Endothelial cell of umbilical vein (primary cell): ENCODE measurements at regions not wholly inside any gene's neighbourhood (a gene's known extent, or its start where the extent isn't known, plus 50 kb on each side); places are given as distances from the start of the nearest gene placed in this dataset.

Experiments used
- BruUV-seq: library from RNA; stranded (reverse); fragments of 400-500 nt; replicated peaks from 2 replicates; lab custom pipeline; 2021; lab: Mats Ljungman, UMichigan
- CTCF ChIA-PET: fragments of 300-600, 350-600 bp; sonication (Branson Sonifier 250); formaldehyde crosslinking; loops from one replicate; lab custom pipeline; 2021; ENCODE audit warnings: antibody characterized with exemption, inconsistent platforms; lab: Charles Lee
- POLR2A ChIA-PET: fragments of 300-600, 350-600 bp; sonication (Branson Sonifier 250); formaldehyde crosslinking; loops from one replicate; lab custom pipeline; 2021; ENCODE audit warnings: antibody characterized with exemption, inconsistent platforms; lab: Charles Lee
- DNase-seq: peaks from one replicate; pipeline ENCODE4 v3.0.0-alpha.2; 2011; ENCODE audit warnings: low read depth, low spot score
- FAIRE-seq: peaks from 2 replicates; lab custom pipeline; 2011; peaks lifted over from hg19 to GRCh38; lab: Jason Lieb, UNC
- H2AFZ ChIP-seq: 2 replicates; pipeline ENCODE4 v1.6.0; 2012; ENCODE audit warnings: low read depth, low read length, control low read depth, inconsistent platforms
- H3K27ac ChIP-seq: 2 replicates; pipeline ENCODE4 v1.5.1; 2011; ENCODE audit warnings: low read depth, mild to moderate bottlenecking, control low read depth, low read length, moderate library complexity; ENCODE audit not compliant: insufficient read depth
- H3K27me3 ChIP-seq, 2 experiments: 2 replicates each; pipeline versions ENCODE4 v1.6.0 to v1.6.1; 2011; ENCODE audit warnings: low read length in 2 of 2, mixed read lengths in 1 of 2; ENCODE audit not compliant: control insufficient read depth in 2 of 2, insufficient read depth in 2 of 2
- H3K36me3 ChIP-seq, 2 experiments: 2 replicates in 1 of 2; 3 replicates in 1 of 2; pipeline ENCODE4 v1.5.1; 2011; ENCODE audit warnings: low read length in 2 of 2, mild to moderate bottlenecking in 1 of 2, moderate library complexity in 1 of 2; ENCODE audit not compliant: control insufficient read depth in 2 of 2, insufficient read depth in 2 of 2; ENCODE audit errors: extremely low read depth in 1 of 2
- H3K4me1 ChIP-seq: 3 replicates; pipeline ENCODE4 v1.5.1; 2011; ENCODE audit warnings: mild to moderate bottlenecking, low read length; ENCODE audit not compliant: control insufficient read depth, insufficient read depth; ENCODE audit errors: extremely low read depth
- H3K4me2 ChIP-seq: 2 replicates; pipeline ENCODE4 v1.6.1; 2011; ENCODE audit warnings: low read length, control low read depth, mixed read lengths; ENCODE audit not compliant: insufficient read depth
- H3K4me3 ChIP-seq, 3 experiments: fragments of 200-600 bp in 1 of 3; sonication (generic), shearing (Covaris generic) in 1 of 3; replicated peaks in 1 of 3; 2 replicates each; pipeline ENCODE4 v1.5.1; 2011 to 2016; ENCODE audit warnings: control low read depth in 3 of 3, low read length in 3 of 3, mild to moderate bottlenecking in 2 of 3, inconsistent platforms in 1 of 3, low read depth in 1 of 3, moderate library complexity in 1 of 3; ENCODE audit not compliant: insufficient read depth in 1 of 3
- H3K79me2 ChIP-seq: 2 replicates; pipeline ENCODE4 v1.6.0; 2012; ENCODE audit warnings: low read length, inconsistent platforms; ENCODE audit not compliant: control insufficient read depth, insufficient read depth
- H3K9ac ChIP-seq: replicated peaks from 2 replicates; pipeline ENCODE3; 2011; ENCODE audit warnings: low read length, control low read depth; ENCODE audit not compliant: insufficient read depth; ENCODE audit errors: extremely low read depth
- H3K9me1 ChIP-seq: replicated peaks from 3 replicates; pipeline ENCODE4 v1.6.0; 2011; ENCODE audit warnings: mild to moderate bottlenecking, low read length; ENCODE audit not compliant: control insufficient read depth, insufficient read depth; ENCODE audit errors: extremely low read depth
- H3K9me3 ChIP-seq: replicated peaks from 2 replicates; pipeline ENCODE4 v1.5.1; 2012; ENCODE audit warnings: low read length, inconsistent platforms; ENCODE audit not compliant: control insufficient read depth, insufficient read depth
- H4K20me1 ChIP-seq: replicated peaks from 2 replicates; pipeline ENCODE3; 2011; ENCODE audit warnings: mild to moderate bottlenecking, low read length; ENCODE audit not compliant: control insufficient read depth, insufficient read depth; ENCODE audit errors: extremely low read depth
- EZH2 ChIP-seq: IDR thresholded peaks from 2 replicates; pipeline ENCODE4 v1.6.1; 2012; ENCODE audit warnings: borderline replicate concordance, low read depth, mild to moderate bottlenecking, moderate library complexity, low read length, inconsistent platforms; ENCODE audit not compliant: severe bottlenecking
- FOS ChIP-seq: IDR thresholded peaks from 2 replicates; pipeline ENCODE4 v1.6.1; 2011; ENCODE audit warnings: mild to moderate bottlenecking, low read length, moderate library complexity, borderline replicate concordance; ENCODE audit not compliant: insufficient read depth
- GATA2 ChIP-seq: IDR thresholded peaks from 2 replicates; pipeline ENCODE4 v1.7.0; 2011; ENCODE audit warnings: low read depth, mild to moderate bottlenecking, moderate library complexity, mixed read lengths, low read length; ENCODE audit not compliant: insufficient read length, insufficient read depth
- JUN ChIP-seq: IDR thresholded peaks from 2 replicates; pipeline ENCODE4 v1.6.1; 2011; ENCODE audit warnings: borderline replicate concordance, low read depth; ENCODE audit not compliant: insufficient read length, insufficient read depth
- MYC ChIP-seq: IDR thresholded peaks from one replicate; pipeline ENCODE4 v1.6.1; 2011; ENCODE audit warnings: mild to moderate bottlenecking, low read depth, low read length
- POLR2A ChIP-seq: IDR thresholded peaks from 2 replicates; pipeline ENCODE4 v1.6.1; 2012; ENCODE audit warnings: low read depth, mild to moderate bottlenecking, control low read depth, low read length
- POLR2AphosphoS5 ChIP-seq: IDR thresholded peaks from 2 replicates; pipeline ENCODE4 v1.6.1; 2012; ENCODE audit warnings: low read depth, mild to moderate bottlenecking, control low read depth, low read length, moderate library complexity; ENCODE audit not compliant: insufficient read depth
- dilution Hi-C: fragments of 300-500 bp; cut with MboI; formaldehyde crosslinking; loops from one replicate; pipeline ENCODE4 v1.15.0; 2019; ENCODE audit warnings: low sequenced_read_pairs; ENCODE audit not compliant: extremely low pct_ligation_motif_present
- intact Hi-C: fragments of 100-400 bp; cut with micrococcal nuclease; formaldehyde crosslinking; loops from one replicate; pipeline ENCODE4 v1.10.0; 2022
- TF ChIP-seq, protein P1 (sequence below), 2 donors: IDR thresholded peaks; 1 replicate in 1 of 2; 2 replicates in 1 of 2; pipeline ENCODE4 v1.5.1; 2011; ENCODE audit warnings: low read length in 2 of 2, mild to moderate bottlenecking in 2 of 2, moderate library complexity in 2 of 2, control low read depth in 1 of 2, inconsistent platforms in 1 of 2, low read depth in 1 of 2; ENCODE audit not compliant: insufficient read depth in 1 of 2; ENCODE audit errors: extremely low read depth in 1 of 2
- TF ChIP-seq, protein P2 (sequence below): IDR thresholded peaks from 2 replicates; pipeline ENCODE4 v1.6.1; 2011; ENCODE audit not compliant: insufficient read depth, insufficient read length

DNA sequence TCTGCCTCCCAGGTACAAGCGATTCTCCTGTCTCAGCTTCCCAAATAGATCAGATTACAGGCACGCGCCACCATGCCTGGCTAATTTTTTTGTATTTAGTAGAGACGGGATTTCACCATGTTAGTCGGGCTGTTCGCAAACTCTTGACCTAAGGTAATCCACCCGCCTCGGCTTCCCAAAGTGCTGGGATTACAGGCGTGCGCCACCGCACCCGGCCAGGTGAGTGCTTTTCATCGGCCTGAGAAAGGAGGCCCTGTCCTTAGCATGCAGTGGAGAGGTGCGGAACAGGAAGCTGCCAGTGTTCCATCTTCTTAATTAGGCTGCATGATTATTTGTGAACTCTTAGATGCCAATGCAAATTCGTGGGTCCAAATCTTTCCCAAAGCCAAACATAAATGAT lies 125.7 kb upstream of the THSD7B start:
- Histone ChIP-seq H3K36me3 (no peaks in the 10 kb centered on the region), H3K27me3 (no peaks in the 10 kb centered on the region), H2AFZ (no peak overlapping the region), H3K9me1 (no peaks in the 10 kb centered on the region), H3K4me3 (no peak overlapping the region), H3K4me1 (no peaks in the 10 kb centered on the region), H4K20me1 (no peaks in the 10 kb centered on the region), H3K27ac (no peak overlapping the region), H3K79me2 (no peaks in the 10 kb centered on the region), H3K9ac (no peak overlapping the region), H3K9me3 (peaks cover 10% of the 10 kb centered on the region), H3K4me2 (no peak overlapping the region)
- ChIA-PET CTCF (no interaction called here), POLR2A (no interaction called here)
- intact Hi-C loops = no loop called here
- BruUV-seq = no TSS peak
- no peak for DNase-seq
- TF ChIP-seq FOS (no peak), JUN (no peak), MYC (no peak), GATA2 (no peak), EZH2 (no peak), POLR2A (no peak), POLR2AphosphoS5 (no peak)
- TF ChIP-seq, protein P1, sequence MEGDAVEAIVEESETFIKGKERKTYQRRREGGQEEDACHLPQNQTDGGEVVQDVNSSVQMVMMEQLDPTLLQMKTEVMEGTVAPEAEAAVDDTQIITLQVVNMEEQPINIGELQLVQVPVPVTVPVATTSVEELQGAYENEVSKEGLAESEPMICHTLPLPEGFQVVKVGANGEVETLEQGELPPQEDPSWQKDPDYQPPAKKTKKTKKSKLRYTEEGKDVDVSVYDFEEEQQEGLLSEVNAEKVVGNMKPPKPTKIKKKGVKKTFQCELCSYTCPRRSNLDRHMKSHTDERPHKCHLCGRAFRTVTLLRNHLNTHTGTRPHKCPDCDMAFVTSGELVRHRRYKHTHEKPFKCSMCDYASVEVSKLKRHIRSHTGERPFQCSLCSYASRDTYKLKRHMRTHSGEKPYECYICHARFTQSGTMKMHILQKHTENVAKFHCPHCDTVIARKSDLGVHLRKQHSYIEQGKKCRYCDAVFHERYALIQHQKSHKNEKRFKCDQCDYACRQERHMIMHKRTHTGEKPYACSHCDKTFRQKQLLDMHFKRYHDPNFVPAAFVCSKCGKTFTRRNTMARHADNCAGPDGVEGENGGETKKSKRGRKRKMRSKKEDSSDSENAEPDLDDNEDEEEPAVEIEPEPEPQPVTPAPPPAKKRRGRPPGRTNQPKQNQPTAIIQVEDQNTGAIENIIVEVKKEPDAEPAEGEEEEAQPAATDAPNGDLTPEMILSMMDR (IDR thresholded peaks at IDR 0.05; ENCODE audit: extremely low read depth in 1 of 2, insufficient read depth in 1 of 2, low read depth in 1 of 2, low read length in 2 of 2) = no peak
- TF ChIP-seq, protein P2, sequence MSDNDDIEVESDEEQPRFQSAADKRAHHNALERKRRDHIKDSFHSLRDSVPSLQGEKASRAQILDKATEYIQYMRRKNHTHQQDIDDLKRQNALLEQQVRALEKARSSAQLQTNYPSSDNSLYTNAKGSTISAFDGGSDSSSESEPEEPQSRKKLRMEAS = no peak
- dilution Hi-C loops = no loop called here
- no peak for FAIRE-seq
